ENCODE measurements at regions not wholly inside any gene's neighbourhood (a gene's known extent, or its start where the extent isn't known, plus 50 kb on each side); places are given as distances from the start of the nearest gene placed in this dataset.

- no peak for DNase-seq (ENCODE audit: low spot score)
These were observed 61.3 kb upstream of the GIMD1 start for GRCh38 chr4:106429885-106430284.

- no peak for DNase-seq (ENCODE audit: low spot score)
These were observed 57.5 kb upstream of the GIMD1 start for GRCh38 chr4:106426069-106426468.

DNA sequence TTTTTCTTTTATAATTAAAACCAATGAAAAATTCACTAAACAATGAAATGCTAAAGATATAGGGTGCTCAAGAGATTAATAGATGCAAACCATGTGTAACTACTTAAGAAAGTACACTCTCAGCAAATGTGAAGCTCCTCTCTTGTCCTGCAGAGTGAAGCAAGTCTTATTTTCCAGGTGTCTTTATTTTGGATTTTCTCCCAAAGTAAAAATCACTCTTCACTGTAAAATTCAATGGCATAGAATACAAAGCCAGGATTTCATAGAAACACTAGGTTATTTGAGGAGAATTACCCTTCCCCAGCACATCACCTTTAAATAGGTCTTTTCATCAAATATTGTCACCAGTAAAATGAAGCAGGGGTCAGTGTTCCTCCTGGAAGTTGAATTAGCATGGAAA, 57.0 kb upstream of the GIMD1 start:
- no peak for DNase-seq (ENCODE audit: low spot score)

- no peak for DNase-seq (ENCODE audit: low spot score)
These were observed 55.8 kb upstream of the GIMD1 start for GRCh38 chr4:106424426-106424825.

DNA sequence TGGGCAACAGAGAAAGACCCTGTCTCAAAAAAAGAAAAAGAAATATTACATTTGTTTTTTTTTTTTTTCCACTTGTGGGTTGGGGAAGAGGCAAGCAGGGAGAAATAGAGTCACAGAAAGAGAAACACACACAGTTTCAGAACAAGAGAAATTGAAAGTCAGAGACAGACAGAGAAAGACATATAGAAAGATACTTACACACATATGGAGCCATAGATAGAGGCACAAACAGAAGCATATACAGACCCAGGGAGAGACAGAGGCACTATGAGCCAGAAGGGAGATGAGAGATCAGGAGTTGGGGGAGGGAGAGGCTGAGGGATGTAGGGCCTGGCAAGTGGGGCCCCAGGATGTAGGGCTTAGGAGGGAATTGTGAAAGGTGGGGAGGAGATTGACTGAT, 55.2 kb upstream of the GIMD1 start:
- no peak for DNase-seq (ENCODE audit: low spot score)

GRCh38 chr4:106422766-106423165, 54.2 kb upstream of the GIMD1 start:
- DNase-seq (ENCODE audit: low spot score): no peak

GRCh38 chr4:106421441-106422296, 53.1 kb upstream of the GIMD1 start:
- DNase-seq (ENCODE audit: low spot score): peak; percentile 9

GRCh38 chr4:106418444-106418843, 49.9 kb upstream of the GIMD1 start:
- DNase-seq (ENCODE audit: low spot score): no peak

Data from AG08396 (cell line).